Ovary (tissue), 7 donors: ENCODE measurements at regions not wholly inside any gene's neighbourhood (a gene's known extent, or its start where the extent isn't known, plus 50 kb on each side); places are given as distances from the start of the nearest gene placed in this dataset.
"Not testable (repeated sequence)": the region's sequence is repeated elsewhere in the genome, so short reads cannot be mapped to it uniquely, and the experiment has no call there.

Experiments used
- DNase-seq, 5 donors: peaks; one replicate each; pipeline ENCODE4 v3.0.0-alpha.2; 2019 to 2020
- H3K27ac ChIP-seq, 2 donors: fragments of 200-600 bp; one replicate each; pipeline versions ENCODE4 v1.5.1 to v1.8.0; 2019 to 2022
- H3K27me3 ChIP-seq: fragments of 200-600 bp; one replicate; pipeline ENCODE4 v1.8.0; 2022
- H3K36me3 ChIP-seq: fragments of 200-600 bp; sonication (generic); one replicate; pipeline ENCODE4 v1.5.1; 2019
- H3K4me1 ChIP-seq: one replicate; pipeline ENCODE4 v1.8.1; 2013; ENCODE audit warnings: mild to moderate bottlenecking, moderate library complexity; ENCODE audit not compliant: insufficient read depth
- H3K4me3 ChIP-seq: fragments of 200-600 bp; sonication (generic); one replicate; pipeline ENCODE4 v1.5.1; 2017
- H3K9me3 ChIP-seq, 2 donors: fragments of 200-600 bp in 1 of 2; sonication (generic) in 1 of 2; one replicate each; pipeline versions ENCODE4 v1.5.1 to v1.8.1; 2013 to 2019; ENCODE audit warnings: mild to moderate bottlenecking in 1 of 2, moderate library complexity in 1 of 2
- CTCF ChIP-seq, 3 donors: fragments of 450-650 bp in 2 of 3; fragments of 200-600 bp in 1 of 3; IDR thresholded peaks; one replicate each; pipeline versions ENCODE4 v1.5.1 to v1.8.0; 2016 to 2022; ENCODE audit warnings: antibody characterized with exemption in 3 of 3, mild to moderate bottlenecking in 1 of 3
- EP300 ChIP-seq: sonication (generic); formaldehyde crosslinking; IDR thresholded peaks from one replicate; pipeline ENCODE4 v1.6.1; 2017; ENCODE audit warnings: antibody characterized with exemption
- POLR2A ChIP-seq: fragments of 450-650 bp; IDR thresholded peaks from one replicate; pipeline ENCODE4 v1.6.1; 2017; ENCODE audit warnings: antibody characterized with exemption, mild to moderate bottlenecking, moderate library complexity
- WGBS, 3 donors: extraction: QIAGEN DNeasy Blood & Tissue Kit in 1 of 3; methylation state at CpG; one replicate each; pipeline versions ENCODE4 v1.1.5 to v1.1.7; 2013 to 2017; 5-methylcytosine and 5-hydroxymethylcytosine counted together
- intact Hi-C, 4 donors: fragments of 100-400 bp; cut with DNase I; formaldehyde crosslinking; loops; one replicate each; pipeline versions ENCODE4 v1.11.0 to v1.15.1; 2022 to 2023
- donor health status: DM: no; HTN: no; CAD: no; lungs with moderate emphysema.
- donor health status: DM: no; HTN: no; CAD: no.
- donor health status: Bipolar disorder and iron deficiency.
- donor health status: DM: no; HTN: no; CAD: no.
- donor health status: DM: yes; HTN: yes; CAD: no.

GRCh38 chr18:29730073-29730472 is 1312.5 kb downstream of the DSC3 start:
- 60 to 79% (median 64%) methylated on average over 4 of the region's 4 CpGs for WGBS, 3 donors
- Histone ChIP-seq H3K36me3 (no peaks in the 10 kb centered on the region), H3K4me1 (no peaks in the 10 kb centered on the region), H3K9me3 (no peaks in the 10 kb centered on the region), H3K27ac (no peak overlapping the region), H3K4me3 (no peak overlapping the region), H3K27me3 (no peaks in the 10 kb centered on the region)
- TF ChIP-seq POLR2A (no peak), CTCF (IDR thresholded peaks at IDR 0.05) (no peak), EP300 (no peak)
- intact Hi-C loops: no loop called here
- no peak for DNase-seq

GRCh38 chr18:29726646-29727045 is 1315.9 kb downstream of the DSC3 start:
- no peak overlapping the region for H3K4me3 ChIP-seq
- no peaks in the 10 kb centered on the region for H3K36me3 ChIP-seq
- H3K9me3 ChIP-seq: no peaks in the 10 kb centered on the region
- intact Hi-C loops: no loop called here
- no peak for DNase-seq
- H3K4me1 ChIP-seq: no peaks in the 10 kb centered on the region
- TF ChIP-seq POLR2A: no peak
- TF ChIP-seq EP300: no peak
- no peak for TF ChIP-seq CTCF (IDR thresholded peaks at IDR 0.05)
- WGBS, 3 donors: 30 to 33% (median 32%) methylated on average over 2 of the region's 2 CpGs
- H3K27me3 ChIP-seq: no peaks in the 10 kb centered on the region
- no peak overlapping the region for H3K27ac ChIP-seq

DNA sequence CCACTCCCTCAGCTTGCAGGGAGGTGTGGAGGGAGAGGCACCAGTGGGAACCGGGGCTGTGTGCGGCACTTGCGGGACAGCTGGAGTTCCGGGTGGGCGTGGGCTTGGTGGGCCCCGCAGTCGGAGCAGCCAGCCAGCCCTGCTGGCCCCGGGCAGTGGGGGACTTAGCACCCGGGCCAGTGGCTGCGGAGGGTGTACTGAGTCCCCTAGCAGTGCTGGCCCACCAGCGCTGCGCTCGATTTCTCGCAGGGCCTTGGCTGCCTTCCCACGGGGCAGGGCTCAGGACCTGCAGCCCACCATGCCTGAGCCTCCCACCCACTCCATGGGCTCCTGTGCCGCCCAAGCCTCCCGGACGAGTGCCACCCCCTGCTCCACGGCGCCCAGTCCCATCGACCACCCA is 1319.1 kb downstream of the DSC3 start:
- intact Hi-C loops, H3K4me1 ChIP-seq, H3K9me3 ChIP-seq, DNase-seq, H3K27me3 ChIP-seq, H3K27ac ChIP-seq, H3K36me3 ChIP-seq, H3K4me3 ChIP-seq: not testable (repeated sequence)
- 77 to 91% (median 89%) methylated on average over 17 to 21 of the region's 21 CpGs for WGBS, 3 donors

GRCh38 chr18:29715960-29716359 is 1326.6 kb downstream of the DSC3 start:
- intact Hi-C loops, H3K27ac ChIP-seq, H3K4me3 ChIP-seq, H3K9me3 ChIP-seq, H3K4me1 ChIP-seq, DNase-seq, H3K36me3 ChIP-seq, H3K27me3 ChIP-seq: not testable (repeated sequence)
- WGBS, 3 donors: 89 to 94% (median 92%) methylated on average over 8 of the region's 8 CpGs

- no peak overlapping the region for H3K4me3 ChIP-seq
- TF ChIP-seq EP300 (no peak), CTCF (IDR thresholded peaks at IDR 0.05) (no peak), POLR2A (no peak)
- no peak overlapping the region for H3K27ac ChIP-seq
- 78 to 86% (median 83%) methylated on average over 5 of the region's 5 CpGs for WGBS, 3 donors
- H3K27me3 ChIP-seq: no peaks in the 10 kb centered on the region
- intact Hi-C loops: no loop called here
- no peaks in the 10 kb centered on the region for H3K36me3 ChIP-seq
- no peaks in the 10 kb centered on the region for H3K4me1 ChIP-seq
- DNase-seq: no peak
- H3K9me3 ChIP-seq: no peaks in the 10 kb centered on the region
Observed at GRCh38 chr18:29712785-29713184, 1329.8 kb downstream of the DSC3 start.

DNA sequence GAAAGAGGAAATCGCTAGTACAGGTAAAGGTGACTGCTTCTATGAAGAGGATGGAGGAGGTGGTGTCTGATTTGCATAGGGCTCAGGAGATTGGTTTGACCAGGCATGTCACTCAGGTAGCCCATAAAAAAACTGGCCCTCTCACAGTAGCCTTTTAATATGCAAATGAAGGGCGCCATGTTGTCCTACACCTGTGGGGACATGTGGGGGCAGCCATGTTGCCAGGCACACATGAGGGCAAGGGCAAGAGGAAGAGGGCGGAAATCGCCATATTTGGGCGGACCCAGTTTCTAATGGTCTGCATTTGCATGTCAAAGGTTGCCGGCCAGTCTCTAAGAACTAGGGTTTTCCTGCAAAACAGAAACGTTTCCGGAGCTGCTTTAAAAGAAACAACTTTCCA is 1330.6 kb downstream of the DSC3 start:
- Histone ChIP-seq H3K9me3 (no peaks in the 10 kb centered on the region), H3K4me1 (no peaks in the 10 kb centered on the region), H3K27me3 (no peaks in the 10 kb centered on the region), H3K36me3 (no peaks in the 10 kb centered on the region), H3K27ac (no peak overlapping the region), H3K4me3 (no peak overlapping the region)
- intact Hi-C loops: no loop called here
- DNase-seq: no peak
- no peak for TF ChIP-seq POLR2A
- no peak for TF ChIP-seq EP300
- no peak for TF ChIP-seq CTCF (IDR thresholded peaks at IDR 0.05)
- WGBS, 3 donors: 88 to 90% (median 88%) methylated on average over 8 of the region's 8 CpGs
